CD4-positive, alpha-beta T cell treated with Interleukin-15 for 1 hour (primary cell): ENCODE measurements at regions not wholly inside any gene's neighbourhood (a gene's known extent, or its start where the extent isn't known, plus 50 kb on each side); places are given as distances from the start of the nearest gene placed in this dataset.

Experiments
- DNase-seq: peaks from one replicate; pipeline ENCODE4 v3.0.0-alpha.2; 2020

- no peak for DNase-seq
Observed at GRCh38 chr22:19574247-19574646, 50.0 kb upstream of the CLDN5 start.

GRCh38 chr22:19576460-19577421 lies 52.5 kb upstream of the CLDN5 start:
- peak; percentile 46 for DNase-seq

GRCh38 chr22:19577422-19577966 lies 53.3 kb upstream of the CLDN5 start:
- no peak for DNase-seq

- no peak for DNase-seq
Observed at GRCh38 chr22:19578180-19579004, 54.2 kb upstream of the CLDN5 start.

- DNase-seq = no peak
Observed at GRCh38 chr22:19579115-19579811, 55.1 kb upstream of the CLDN5 start.

GRCh38 chr22:19579880-19580279 lies 55.7 kb upstream of the CLDN5 start:
- DNase-seq = no peak

GRCh38 chr22:19580291-19580890 lies 56.2 kb upstream of the CLDN5 start:
- DNase-seq = no peak

GRCh38 chr22:19582033-19582693 lies 58.0 kb upstream of the CLDN5 start:
- DNase-seq = no peak

GRCh38 chr22:19586922-19587684 lies 62.9 kb upstream of the CLDN5 start:
- no peak for DNase-seq

- DNase-seq = no peak
Observed at GRCh38 chr22:19590696-19591095, 66.5 kb upstream of the CLDN5 start.

GRCh38 chr22:19591568-19591967 lies 67.4 kb upstream of the CLDN5 start:
- DNase-seq = no peak

GRCh38 chr22:19592464-19592863 lies 68.3 kb upstream of the CLDN5 start:
- no peak for DNase-seq

- DNase-seq = no peak
Observed at GRCh38 chr22:19593991-19594569, 69.9 kb upstream of the CLDN5 start.

GRCh38 chr22:19595532-19595931 lies 71.3 kb upstream of the CLDN5 start:
- DNase-seq = no peak

- DNase-seq = no peak
Observed at GRCh38 chr22:19596680-19597398, 72.6 kb upstream of the CLDN5 start.

- DNase-seq = peak; percentile 60
Observed at GRCh38 chr22:19597399-19597735, 73.2 kb upstream of the CLDN5 start.

- no peak for DNase-seq
Observed at GRCh38 chr22:19598054-19598855, 74.0 kb upstream of the CLDN5 start.

- DNase-seq = no peak
Observed at GRCh38 chr22:19599004-19599403, 74.8 kb upstream of the CLDN5 start.

GRCh38 chr22:19599626-19600243 lies 75.5 kb upstream of the CLDN5 start:
- DNase-seq = no peak
